Mammary epithelial cell (primary cell): ENCODE measurements at regions not wholly inside any gene's neighbourhood (a gene's known extent, or its start where the extent isn't known, plus 50 kb on each side); places are given as distances from the start of the nearest gene placed in this dataset.

Experiments used
- EZH2 ChIP-seq: IDR thresholded peaks from 2 replicates; pipeline ENCODE4 v1.6.1; 2012; ENCODE audit warnings: low read length, inconsistent platforms, borderline replicate concordance
- TF ChIP-seq, protein P1 (sequence below), 2 donors: IDR thresholded peaks in 1 of 2; conservative IDR thresholded peaks in 1 of 2; 2 replicates each; pipeline ENCODE4 v1.5.1; 2011 to 2012; ENCODE audit warnings: inconsistent platforms in 2 of 2, low read length in 2 of 2, mild to moderate bottlenecking in 2 of 2, control low read depth in 1 of 2, low read depth in 1 of 2; ENCODE audit not compliant: insufficient read depth in 1 of 2; ENCODE audit errors: extremely low read depth in 1 of 2

DNA sequence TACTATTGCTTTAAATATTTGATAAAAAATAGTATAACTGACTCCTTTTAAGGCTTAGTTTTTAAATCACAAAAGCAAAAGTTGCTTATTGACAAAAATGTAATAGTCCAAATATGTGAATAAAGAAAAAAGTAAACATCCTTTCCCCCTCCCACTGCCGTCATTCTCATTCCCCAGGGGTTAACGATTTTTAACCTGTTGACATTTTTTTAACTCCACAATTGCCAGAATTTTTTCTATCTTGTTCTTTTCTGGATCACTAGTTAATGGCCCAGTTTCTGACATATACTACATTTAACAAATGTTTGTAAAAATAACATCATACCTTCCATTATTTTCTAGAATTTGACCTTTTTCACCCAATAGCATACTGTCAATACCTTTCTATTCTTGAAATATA, 60.6 kb upstream of the TCF12 start:
- TF ChIP-seq, protein P1, sequence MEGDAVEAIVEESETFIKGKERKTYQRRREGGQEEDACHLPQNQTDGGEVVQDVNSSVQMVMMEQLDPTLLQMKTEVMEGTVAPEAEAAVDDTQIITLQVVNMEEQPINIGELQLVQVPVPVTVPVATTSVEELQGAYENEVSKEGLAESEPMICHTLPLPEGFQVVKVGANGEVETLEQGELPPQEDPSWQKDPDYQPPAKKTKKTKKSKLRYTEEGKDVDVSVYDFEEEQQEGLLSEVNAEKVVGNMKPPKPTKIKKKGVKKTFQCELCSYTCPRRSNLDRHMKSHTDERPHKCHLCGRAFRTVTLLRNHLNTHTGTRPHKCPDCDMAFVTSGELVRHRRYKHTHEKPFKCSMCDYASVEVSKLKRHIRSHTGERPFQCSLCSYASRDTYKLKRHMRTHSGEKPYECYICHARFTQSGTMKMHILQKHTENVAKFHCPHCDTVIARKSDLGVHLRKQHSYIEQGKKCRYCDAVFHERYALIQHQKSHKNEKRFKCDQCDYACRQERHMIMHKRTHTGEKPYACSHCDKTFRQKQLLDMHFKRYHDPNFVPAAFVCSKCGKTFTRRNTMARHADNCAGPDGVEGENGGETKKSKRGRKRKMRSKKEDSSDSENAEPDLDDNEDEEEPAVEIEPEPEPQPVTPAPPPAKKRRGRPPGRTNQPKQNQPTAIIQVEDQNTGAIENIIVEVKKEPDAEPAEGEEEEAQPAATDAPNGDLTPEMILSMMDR (conservative IDR thresholded peaks at IDR 0.05 in 1 of 2, IDR thresholded peaks at IDR 0.05 in 1 of 2; ENCODE audit: extremely low read depth in 1 of 2, insufficient read depth in 1 of 2, low read depth in 1 of 2, low read length in 2 of 2): no peak
- TF ChIP-seq EZH2: no peak
